ENCODE measurements at regions not wholly inside any gene's neighbourhood (a gene's known extent, or its start where the extent isn't known, plus 50 kb on each side); places are given as distances from the start of the nearest gene placed in this dataset.
"Not testable (repeated sequence)": the region's sequence is repeated elsewhere in the genome, so short reads cannot be mapped to it uniquely, and the experiment has no call there.

GRCh38 chr2:7830616-7831015, 851.2 kb upstream of the ID2 start:
- no peak for DNase-seq

GRCh38 chr2:7835151-7835550, 846.7 kb upstream of the ID2 start:
- DNase-seq = peak; percentile 47

GRCh38 chr2:7835693-7836680, 845.9 kb upstream of the ID2 start:
- DNase-seq = peak; percentile 87

GRCh38 chr2:7837237-7837760, 844.6 kb upstream of the ID2 start:
- no peak for DNase-seq

GRCh38 chr2:7838669-7839068, 843.2 kb upstream of the ID2 start:
- no peak for DNase-seq

GRCh38 chr2:7840651-7841380, 841.0 kb upstream of the ID2 start:
- no peak for DNase-seq

DNA sequence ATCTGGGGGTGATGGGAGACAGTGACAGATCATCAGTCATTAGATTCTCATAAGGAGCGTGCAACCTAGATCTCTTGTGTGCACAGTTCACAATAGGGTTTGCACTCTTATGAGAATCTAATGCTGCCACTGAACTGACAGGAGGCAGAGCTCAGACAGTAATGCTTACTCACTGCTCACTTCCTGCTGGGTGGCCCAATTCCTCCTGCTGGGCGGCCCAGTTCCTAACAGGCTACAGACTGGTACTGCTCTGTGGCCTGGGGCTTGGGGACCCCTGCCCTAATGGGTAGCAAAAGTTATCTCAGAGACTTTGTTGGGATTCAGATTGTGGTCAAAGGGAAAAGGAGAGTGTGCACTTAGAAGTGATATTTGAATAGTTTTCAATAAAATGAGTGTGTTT, 840.1 kb upstream of the ID2 start:
- DNase-seq = no peak

- DNase-seq = no peak
These were observed 837.4 kb upstream of the ID2 start for GRCh38 chr2:7844414-7844965.

DNA sequence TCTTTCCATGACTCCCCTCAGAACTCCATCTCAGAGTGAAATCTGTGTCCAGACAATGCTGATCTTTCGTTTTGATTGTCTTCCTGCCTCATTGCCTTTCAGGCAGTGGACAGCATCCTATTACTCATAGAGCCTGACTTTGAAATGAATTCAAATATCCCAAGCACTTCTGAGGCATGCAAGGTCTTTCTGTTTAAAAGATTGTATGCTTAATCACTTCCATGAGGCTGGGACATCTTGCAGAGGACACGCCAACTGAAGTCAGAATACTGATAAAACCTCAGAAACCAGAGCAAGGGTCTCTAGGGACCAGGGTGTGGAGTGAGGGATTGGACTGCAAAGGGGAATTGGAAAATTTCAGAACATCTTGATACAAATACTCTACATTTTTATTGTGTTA, 836.5 kb upstream of the ID2 start:
- no peak for DNase-seq

DNA sequence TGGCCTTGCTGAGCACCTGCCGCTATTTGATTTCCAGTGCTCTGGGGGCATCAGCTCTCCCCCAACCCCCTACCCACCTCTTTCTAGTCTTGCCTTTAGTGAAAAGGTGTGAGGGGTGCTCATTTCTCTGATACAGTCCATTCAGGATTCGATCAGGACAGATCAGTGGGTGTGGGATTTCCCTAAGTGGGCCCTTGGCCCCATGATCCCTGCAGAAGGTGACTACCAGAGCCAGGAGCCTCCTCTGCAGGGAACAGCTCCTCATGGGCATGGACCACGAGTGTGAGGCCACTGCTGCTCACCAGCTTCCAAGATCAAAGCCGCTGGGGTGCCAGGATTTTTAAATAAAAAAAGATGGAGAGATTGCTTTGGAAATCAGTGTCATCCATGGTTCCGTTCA, 835.2 kb upstream of the ID2 start:
- no peak for DNase-seq

DNA sequence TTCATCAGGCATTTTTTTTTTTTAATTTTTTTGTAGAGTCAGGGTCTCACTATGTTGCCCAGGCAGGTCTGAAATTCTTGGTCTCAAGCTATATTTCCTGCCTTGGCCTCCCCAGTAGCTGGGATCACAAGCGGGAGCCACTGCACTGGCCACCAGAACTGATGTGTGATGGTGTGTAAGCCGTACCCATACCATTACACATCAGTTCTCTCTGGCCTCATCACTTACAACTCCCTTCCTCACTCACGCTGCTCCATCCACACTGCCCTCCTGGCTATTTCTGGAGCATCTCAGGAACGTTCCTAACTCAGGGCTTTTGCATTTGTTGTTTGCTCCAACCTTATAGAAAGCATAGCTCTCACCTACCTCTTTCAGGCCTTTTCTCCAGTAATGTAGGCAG, 834.5 kb upstream of the ID2 start:
- DNase-seq = no peak

GRCh38 chr2:7849027-7849426, 832.8 kb upstream of the ID2 start:
- DNase-seq = no peak

GRCh38 chr2:7849531-7849930, 832.3 kb upstream of the ID2 start:
- DNase-seq = no peak

GRCh38 chr2:7852546-7852945, 829.3 kb upstream of the ID2 start:
- no peak for DNase-seq

GRCh38 chr2:7857904-7858303, 824.0 kb upstream of the ID2 start:
- peak; percentile 66 for DNase-seq

- DNase-seq = peak; percentile 19
These were observed 823.2 kb upstream of the ID2 start for GRCh38 chr2:7858624-7859023.

GRCh38 chr2:7860693-7861092, 821.2 kb upstream of the ID2 start:
- DNase-seq = no peak

DNA sequence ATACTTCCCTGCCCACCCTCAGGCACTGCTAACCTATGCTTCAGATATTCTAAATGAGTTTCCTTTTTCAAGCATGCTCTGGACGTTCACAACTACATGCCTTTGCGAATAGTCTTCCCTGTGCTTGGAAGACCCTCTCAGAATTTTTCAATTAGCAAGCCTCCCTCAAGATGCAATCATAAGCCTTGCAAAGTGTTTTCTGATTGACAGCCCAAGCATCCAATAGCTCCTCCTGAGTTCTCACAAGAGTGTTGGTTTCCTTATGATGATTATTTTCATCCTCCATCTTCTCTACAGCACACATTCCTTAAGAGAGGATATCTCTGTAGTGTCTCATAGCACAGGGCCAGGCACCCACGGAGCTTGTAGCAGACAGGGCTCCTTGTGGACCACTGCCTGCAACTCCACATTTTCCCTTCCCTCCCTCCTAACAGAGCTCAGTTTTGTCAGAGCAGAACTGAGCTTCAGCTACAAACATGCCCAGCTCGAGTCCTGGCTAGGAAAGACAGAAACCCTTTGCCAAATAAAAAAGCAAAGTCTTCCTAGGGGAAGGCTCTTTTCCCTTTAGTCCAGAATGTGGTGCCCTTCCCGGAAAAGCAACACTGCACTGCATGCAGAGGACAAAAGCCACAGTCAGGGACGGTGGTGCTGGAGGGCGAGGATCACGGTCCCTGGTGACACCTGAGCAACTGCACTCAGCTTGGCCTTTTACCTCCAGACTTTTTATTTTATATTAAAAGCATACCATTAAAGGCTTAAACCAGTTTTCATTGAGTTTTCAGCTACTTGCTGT, 819.8 kb upstream of the ID2 start:
- DNase-seq = no peak

DNA sequence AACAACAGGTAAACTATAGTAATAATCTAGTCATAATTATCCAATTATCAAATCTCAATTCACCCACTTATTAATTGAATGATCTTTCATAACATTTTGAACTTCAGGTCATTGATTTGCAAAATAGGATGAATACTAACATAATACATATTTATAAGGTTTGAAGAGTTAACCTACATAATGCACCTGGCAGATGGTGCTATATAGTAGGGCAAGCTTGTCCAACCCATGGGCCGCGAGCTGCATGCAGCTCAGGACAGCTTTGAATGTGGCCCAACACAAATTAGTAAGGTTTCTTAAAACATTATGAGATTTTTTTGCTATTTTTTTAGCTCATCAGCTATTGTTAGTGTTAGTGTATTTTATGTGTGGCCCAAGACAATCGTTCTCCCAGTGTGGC, 815.8 kb upstream of the ID2 start:
- DNase-seq = no peak

DNA sequence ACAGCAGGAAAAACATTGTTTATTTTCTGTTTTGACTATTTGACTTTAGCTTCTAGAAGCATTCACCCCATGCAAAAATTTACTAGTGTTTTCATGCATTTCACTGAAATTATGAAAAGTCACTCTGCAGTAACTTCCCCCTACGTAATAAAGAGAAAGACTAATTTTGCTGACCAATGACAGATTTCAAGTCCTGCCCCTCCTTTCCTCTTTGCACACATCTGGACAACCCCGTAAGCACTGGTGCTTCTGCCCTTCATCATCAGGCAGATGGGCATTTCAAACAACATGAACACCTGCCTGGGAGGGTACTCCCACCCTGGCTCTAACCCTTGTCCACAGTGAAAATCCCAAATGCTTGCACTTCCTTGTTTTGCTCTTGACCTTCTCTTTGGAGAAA, 815.0 kb upstream of the ID2 start:
- no peak for DNase-seq

- no peak for DNase-seq
These were observed 814.0 kb upstream of the ID2 start for GRCh38 chr2:7867867-7868266.

DNA sequence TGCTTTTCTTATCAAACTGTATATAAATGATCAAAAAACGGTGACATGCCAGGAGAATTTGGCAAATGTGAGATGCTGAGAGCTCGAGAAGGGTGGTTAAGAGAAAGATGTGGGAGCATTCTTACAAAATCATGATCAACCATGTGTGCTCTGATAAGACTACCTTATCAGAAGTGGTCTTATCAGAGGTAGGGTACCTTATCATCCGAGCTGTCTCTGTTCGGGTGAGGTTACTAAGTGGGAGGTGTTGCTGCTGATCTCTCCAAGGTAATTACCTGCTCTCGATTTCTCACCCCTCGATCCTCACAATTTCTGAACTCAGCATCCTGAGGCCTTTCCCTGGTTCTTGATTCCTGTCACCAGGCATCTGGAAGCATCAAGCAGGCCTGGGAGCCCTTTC, 813.0 kb upstream of the ID2 start:
- no peak for DNase-seq

DNA sequence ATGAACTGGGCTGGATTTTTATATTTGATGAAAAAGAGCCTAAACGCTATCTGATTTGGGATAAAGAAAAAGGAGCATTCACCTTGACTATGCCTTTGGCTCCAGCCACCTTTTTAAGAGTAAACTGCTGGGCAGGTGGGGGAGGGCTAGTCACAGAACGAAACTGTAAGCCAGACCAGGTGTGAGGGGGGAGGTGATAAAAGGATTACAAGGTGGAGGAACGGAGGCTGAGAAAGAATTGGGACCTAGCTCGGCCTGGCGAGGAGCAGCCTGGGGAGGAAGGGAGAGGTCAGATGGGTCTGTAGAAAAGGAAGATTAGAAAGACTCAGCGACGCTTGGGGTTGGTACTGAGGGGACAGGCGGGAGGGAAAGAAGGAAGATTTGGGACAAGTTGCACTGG, 805.4 kb upstream of the ID2 start:
- DNase-seq = not testable (repeated sequence)

Measured in NCI-H345 (cell line).